HG03060 (cell line): ENCODE measurements at regions not wholly inside any gene's neighbourhood (a gene's known extent, or its start where the extent isn't known, plus 50 kb on each side); places are given as distances from the start of the nearest gene placed in this dataset.
"Not testable (repeated sequence)": the region's sequence is repeated elsewhere in the genome, so short reads cannot be mapped to it uniquely, and the experiment has no call there.

ENCODE experiments used
- ATAC-seq: cut with Tn5 transposase; IDR thresholded peaks from one replicate; pipeline ENCODE4 v1.9.1; 2021; ENCODE audit warnings: low read depth, moderate number of reproducible peaks; ENCODE audit not compliant: unreplicated experiment

DNA sequence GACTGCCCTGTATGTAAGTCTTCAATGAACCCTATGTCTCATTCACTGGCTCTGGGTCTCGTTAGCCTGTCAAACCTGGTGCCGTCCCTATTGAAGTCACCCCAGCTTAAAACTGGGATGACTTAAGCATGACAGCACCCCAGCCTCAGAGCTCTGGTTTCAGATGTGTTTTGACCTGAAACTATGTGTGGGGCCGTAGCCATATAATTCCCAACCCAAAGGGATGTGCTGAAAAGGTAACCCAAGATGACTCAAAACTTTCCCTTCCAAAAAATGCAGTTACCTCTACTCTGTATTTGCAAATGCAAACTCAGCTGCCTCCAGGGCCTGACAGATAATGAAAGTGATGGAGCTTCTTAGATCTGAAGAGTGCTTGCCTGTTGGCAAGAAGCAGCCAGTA, 478.3 kb upstream of the ERCC4 start:
- no peak for ATAC-seq

DNA sequence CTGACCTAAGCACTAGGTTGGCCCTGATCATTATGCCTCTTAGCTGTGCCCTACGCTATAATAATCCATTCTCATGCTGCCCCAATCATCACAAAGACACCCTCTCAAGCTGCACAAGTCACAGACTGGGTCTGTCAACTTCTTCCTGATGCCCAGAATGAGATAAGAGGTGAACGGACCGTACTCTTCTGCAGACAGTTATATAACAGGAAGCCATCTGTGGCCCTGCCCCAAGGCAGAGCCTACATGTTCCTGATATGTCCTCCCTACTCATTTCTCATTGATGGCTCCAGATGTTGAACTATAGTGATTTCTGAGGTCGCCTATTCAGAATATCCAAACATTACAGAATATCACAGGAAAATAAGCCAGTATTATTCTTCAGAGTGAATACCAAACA, 471.6 kb upstream of the ERCC4 start:
- ATAC-seq, result no peak

- no peak for ATAC-seq
Observed at GRCh38 chr16:13453325-13453724, 466.6 kb upstream of the ERCC4 start.

DNA sequence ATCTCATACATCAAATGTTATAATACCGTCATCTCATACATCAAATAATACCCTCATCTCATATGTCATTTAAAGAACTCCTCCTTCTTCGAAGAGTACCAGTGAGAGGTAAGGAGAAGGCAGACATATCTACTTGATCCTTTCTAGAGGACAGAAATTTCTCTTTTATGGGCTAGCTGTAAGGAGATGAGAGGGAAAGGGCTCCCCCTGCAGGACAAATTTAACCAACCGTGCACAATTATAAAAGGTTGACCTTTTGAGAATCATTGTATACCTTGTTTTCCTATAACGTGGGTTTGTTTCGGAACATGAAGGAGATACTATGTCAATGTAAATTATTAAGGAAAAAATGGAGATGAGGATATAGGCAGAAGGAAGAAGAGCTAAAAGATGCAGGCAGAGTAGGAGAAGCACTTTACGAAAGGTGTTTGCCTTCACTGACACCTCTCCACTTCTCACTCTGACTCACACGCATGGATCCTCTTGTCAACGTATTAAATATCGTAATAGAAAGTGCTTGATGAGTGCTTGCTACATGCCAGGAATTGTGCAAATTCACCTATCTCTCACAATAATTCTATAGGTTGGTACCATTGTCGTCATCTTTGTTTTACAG, 465.9 kb upstream of the ERCC4 start:
- no peak for ATAC-seq

DNA sequence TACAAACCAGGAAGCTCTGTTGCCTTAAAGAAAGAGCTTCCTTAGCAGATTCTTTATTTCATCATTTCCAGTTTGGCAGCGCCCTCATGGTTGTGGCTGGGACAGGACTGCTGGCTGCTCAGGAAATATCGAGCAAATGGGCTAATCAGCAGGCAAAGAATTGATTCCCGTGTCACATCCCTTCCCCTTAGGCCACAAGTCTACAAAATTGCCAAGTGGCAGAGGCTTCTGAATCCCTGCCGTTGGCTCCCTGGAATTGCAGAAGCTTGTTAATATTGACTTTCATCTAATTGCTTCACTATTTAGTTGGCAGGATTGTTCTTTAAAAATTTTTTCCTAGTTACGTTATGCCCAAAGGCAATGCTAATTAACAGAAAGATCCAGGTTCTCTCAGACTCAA, 456.3 kb upstream of the ERCC4 start:
- ATAC-seq, result no peak

- no peak for ATAC-seq
Observed at GRCh38 chr16:13471036-13471435, 448.9 kb upstream of the ERCC4 start.

DNA sequence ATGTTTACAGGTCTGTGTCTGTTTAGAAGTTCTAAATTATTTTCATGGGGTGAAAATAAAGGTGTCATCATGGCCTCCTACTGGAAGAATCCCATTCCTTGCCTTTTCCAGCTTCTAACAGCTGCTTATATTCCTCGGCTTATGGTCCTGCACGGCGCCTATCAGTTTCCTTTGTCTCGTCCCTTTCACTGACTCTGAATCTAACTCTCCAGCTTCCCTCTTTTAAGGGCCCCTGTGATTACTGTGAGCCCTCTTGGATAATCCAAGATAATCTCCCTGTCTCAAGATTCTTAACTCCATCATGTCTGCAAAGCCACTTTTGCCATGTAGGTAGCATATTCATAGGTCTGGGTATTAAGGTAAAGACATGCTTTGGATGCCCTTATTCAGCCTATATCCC, 441.0 kb upstream of the ERCC4 start:
- no peak for ATAC-seq

GRCh38 chr16:13479549-13479948, 440.4 kb upstream of the ERCC4 start:
- no peak for ATAC-seq

GRCh38 chr16:13480801-13481200, 439.2 kb upstream of the ERCC4 start:
- no peak for ATAC-seq

GRCh38 chr16:13483121-13483520, 436.8 kb upstream of the ERCC4 start:
- ATAC-seq, result no peak

- not testable (repeated sequence) for ATAC-seq
Observed at GRCh38 chr16:13489416-13489815, 430.5 kb upstream of the ERCC4 start.

DNA sequence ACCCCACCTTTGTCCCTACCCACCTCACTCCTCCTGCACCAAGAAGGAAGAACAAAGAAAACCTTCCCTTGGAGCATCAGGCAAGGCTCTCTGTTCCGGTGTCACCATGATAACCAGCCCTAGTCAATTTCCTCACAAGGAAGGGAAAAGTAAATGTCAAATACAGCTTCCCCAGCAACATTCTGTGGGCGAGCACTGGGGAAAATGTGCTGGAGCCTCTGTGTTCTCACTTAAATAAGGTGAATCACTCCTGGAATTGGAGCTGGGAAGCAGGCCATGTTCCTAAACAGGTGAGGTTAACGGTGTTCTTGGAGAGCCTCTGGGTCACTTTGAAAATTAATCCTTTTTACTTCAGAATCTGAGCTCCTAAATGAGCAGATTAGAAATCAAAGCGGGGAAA, 427.9 kb upstream of the ERCC4 start:
- ATAC-seq, result no peak

DNA sequence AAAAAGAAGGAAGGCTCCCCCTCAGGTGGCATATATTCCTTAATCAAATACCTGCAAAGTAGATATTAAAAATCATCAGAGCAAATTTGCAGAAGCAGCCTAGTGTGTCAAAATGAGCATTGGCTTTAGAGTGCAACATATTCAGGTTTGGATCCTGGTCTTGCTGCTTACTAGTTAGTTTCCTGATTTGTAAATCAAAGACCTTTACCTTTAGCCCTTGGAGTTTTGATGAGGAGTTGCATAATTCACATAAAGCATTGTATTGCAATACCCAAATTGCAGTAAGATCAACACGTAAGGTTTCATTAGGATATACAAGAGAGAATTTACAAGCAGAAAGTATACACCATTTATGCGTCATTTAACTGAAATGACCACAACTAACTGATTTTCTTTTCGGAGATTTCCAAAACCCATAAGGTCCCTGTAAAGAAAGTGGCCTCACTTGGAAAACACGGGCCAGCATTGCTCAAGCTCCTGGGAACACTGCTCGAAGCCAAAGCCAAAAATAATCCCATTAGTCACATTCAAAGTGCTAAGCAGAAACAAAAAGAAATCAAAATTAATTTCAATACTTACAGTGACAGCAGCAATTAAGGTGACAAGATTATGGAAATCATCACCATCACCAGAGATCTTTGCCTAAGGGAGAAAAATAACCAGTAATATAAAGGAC, 415.9 kb upstream of the ERCC4 start:
- ATAC-seq, result no peak

DNA sequence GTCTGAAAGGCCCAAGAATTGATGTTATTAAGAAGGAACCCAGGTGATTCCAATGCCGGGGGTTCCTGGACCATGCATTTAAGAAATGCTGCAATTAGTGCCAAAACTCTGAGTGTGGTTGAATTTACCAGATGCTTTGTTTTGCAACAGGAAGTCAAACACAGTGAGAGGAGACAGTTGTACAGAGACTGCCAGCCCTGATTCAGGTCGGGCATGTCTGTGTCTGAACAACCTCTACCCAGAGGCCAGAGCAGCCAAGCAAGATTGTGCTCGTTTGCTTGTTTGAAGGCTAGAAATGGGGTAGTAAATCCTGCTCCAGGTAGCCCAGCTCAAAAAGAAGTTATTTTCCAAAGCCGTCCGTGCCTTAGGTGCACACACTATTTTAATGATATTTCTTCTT, 412.4 kb upstream of the ERCC4 start:
- ATAC-seq, result no peak

- ATAC-seq, result no peak
Observed at GRCh38 chr16:13510425-13511151, 409.4 kb upstream of the ERCC4 start.

DNA sequence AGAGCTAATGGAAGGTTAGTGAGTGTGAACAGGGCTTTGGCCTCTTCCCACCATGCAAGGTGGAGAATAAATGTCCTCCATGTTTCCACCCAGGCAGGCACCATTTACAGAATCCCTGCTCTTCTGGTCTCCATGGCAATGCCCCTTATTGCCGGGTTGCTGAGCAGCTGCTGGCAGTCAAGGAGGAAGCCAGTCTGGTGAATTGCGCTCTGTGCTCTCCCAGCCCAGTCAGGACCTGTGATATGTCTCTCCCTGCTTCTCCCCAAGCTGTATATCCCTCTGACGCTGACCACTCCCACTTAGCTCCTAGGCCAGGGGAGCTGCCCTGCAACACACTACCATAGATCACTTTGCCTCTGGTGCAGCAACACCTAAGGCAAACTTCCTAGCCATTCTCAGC, 402.1 kb upstream of the ERCC4 start:
- ATAC-seq, result no peak

DNA sequence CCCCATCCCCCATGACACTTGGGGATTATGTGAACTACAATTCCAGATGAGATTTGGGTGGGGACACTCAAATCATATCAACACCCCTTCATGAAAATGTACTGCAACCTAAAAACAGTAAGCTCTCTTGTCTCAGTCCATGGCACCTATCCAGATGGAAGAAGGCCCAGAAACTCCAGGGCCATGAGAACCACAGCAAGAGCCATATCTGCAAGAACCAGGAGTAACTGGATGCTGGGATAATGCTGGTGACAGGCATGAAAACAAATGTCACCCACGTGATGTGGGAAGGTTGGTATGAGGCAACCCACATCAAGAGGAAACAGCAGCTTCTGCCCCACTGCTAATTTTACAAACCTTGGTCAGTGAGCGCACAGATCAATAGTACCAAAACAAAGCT, 400.1 kb upstream of the ERCC4 start:
- ATAC-seq, result no peak

DNA sequence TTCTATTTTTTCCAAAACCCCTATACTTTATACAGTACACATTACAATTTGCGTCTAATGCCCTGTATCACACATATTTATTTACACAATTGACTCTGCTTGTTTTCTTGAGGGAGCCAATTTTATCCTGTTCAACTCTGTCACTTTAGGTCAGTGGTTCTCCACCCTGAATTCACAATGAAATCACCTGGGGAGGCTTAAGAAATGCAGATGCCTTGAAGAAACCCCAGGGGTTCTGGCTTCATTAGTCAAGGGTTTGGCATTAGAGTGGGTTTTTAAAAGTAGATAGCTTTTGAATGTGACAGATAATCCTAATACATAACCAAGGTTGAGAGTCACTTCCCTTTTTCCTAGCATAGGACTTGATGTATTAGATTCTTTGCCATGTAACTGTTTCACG, 398.6 kb upstream of the ERCC4 start:
- ATAC-seq, result no peak

DNA sequence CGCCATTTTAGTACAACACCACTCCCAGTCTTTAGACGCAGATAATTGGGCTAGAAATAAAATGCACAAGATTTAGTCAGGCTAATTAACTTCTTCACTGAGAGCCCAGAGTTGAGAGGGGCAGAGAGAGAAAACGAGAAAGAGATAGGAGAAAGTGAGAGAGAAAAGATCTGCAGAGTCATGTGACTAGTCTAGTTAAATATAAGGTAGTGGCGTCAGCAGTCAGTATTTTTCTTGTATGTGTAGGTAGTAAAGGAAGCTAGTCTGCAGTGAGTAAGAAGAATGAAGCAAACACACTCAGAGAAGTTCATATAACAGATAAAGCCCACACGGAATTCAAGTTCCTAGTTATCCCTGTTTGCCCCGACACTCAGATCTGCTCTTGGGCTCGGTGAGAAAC, 392.6 kb upstream of the ERCC4 start:
- no peak for ATAC-seq

DNA sequence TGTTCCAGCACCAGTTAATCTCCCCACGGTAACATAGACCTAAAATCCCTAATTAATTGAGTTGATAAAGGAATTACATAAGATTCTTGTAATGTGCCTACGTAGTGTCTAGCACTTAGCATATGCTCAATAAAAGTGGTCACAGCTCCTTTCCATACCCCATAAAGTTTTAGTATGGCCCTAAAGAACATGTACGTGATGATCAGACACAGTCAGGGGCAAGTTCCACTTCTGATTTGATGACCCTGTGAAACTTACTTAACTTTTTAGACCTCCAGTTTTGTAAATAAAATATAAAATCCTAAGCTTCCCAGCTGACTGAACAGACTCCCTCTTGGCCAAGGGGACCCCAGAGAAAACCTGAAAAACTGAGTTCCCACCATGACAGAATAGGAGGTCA, 391.3 kb upstream of the ERCC4 start:
- ATAC-seq, result no peak

DNA sequence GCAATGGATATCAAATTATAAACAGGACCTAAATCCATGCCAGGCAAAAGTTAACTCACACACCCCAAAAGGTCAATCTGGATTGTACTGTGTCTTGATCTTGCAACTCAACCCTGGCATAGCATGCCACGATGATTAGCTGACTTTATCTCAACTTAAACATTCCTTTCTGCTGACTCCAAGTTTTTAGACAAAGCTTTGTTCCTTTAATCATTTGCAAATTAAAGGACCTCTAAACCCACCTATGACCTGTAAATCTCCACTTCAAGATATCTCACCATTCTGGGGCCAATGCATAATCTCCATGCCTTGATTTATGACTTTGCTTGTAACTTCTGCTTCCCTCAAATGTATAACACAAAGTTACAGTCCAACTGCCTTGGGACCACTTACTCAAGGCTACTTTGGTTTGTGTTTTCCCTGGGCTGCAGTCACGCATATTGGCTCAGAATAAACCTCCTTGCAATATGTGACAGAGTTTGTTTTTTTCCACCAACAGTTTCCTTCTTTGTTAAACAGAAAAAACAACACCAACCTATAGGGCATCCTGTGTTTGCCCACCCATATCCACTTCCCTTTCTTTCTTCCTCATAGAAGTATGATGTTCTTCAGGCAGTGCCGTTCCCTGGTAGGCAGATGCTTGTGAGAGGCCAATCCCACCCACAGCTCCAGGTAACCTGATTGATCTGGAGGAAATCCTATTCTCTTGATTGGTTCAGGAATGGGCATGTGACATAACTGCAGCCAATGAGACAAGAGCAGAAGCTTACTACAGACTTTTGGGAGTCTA, 390.6 kb upstream of the ERCC4 start:
- ATAC-seq, result no peak
